Neuronal stem cell (in vitro differentiated cells): ENCODE measurements at regions not wholly inside any gene's neighbourhood (a gene's known extent, or its start where the extent isn't known, plus 50 kb on each side); places are given as distances from the start of the nearest gene placed in this dataset.

ENCODE experiments used
- DNase-seq: peaks from one replicate; pipeline ENCODE4 v3.0.0-alpha.2; 2013; ENCODE audit warnings: low spot score
- H2AFZ ChIP-seq: one replicate; pipeline ENCODE4 v1.6.1; 2013; ENCODE audit warnings: mild to moderate bottlenecking, low read length, inconsistent platforms
- H2AK5ac ChIP-seq: 2 replicates; pipeline ENCODE4 v1.6.1; 2013; ENCODE audit warnings: low read depth, mild to moderate bottlenecking, inconsistent platforms, low read length, moderate library complexity, mixed read lengths
- H2BK120ac ChIP-seq: 2 replicates; pipeline ENCODE4 v1.6.1; 2013; ENCODE audit warnings: low read depth, mild to moderate bottlenecking, inconsistent platforms, low read length, moderate library complexity, mixed read lengths
- H2BK12ac ChIP-seq: one replicate; pipeline ENCODE4 v1.6.1; 2013; ENCODE audit warnings: low read length, inconsistent platforms
- H2BK15ac ChIP-seq: 2 replicates; pipeline ENCODE4 v1.6.1; 2013; ENCODE audit warnings: mild to moderate bottlenecking, low read length, inconsistent platforms, mixed read lengths
- H2BK5ac ChIP-seq: one replicate; pipeline ENCODE4 v1.6.1; 2013; ENCODE audit warnings: inconsistent platforms, mild to moderate bottlenecking, low read length, moderate library complexity
- H3K14ac ChIP-seq: one replicate; pipeline ENCODE4 v1.6.1; 2013; ENCODE audit warnings: low read length, inconsistent platforms
- H3K18ac ChIP-seq: 2 replicates; pipeline ENCODE4 v1.6.1; 2013; ENCODE audit warnings: low read length, inconsistent platforms
- H3K23ac ChIP-seq: 2 replicates; pipeline ENCODE4 v1.6.1; 2013; ENCODE audit warnings: low read depth, mild to moderate bottlenecking, mixed read lengths, low read length, inconsistent platforms; ENCODE audit not compliant: poor library complexity
- H3K27ac ChIP-seq: replicated peaks from 3 replicates; pipeline ENCODE4 v1.5.1; 2013; ENCODE audit warnings: low read length, inconsistent platforms
- H3K27me3 ChIP-seq, 3 experiments: 2 replicates each; pipeline ENCODE4 v1.6.1; 2013; ENCODE audit warnings: low read length in 3 of 3, mild to moderate bottlenecking in 2 of 3, inconsistent platforms in 1 of 3, low read depth in 1 of 3, mixed read lengths in 1 of 3, moderate library complexity in 1 of 3; ENCODE audit not compliant: control insufficient read depth in 3 of 3, insufficient read depth in 3 of 3
- H3K36me3 ChIP-seq, 2 donors: replicated peaks in 1 of 2; 2 replicates each; pipeline ENCODE4 v1.6.1; 2013; ENCODE audit warnings: low read length in 2 of 2; ENCODE audit not compliant: control insufficient read depth in 2 of 2, insufficient read depth in 2 of 2
- H3K4ac ChIP-seq: 2 replicates; pipeline ENCODE4 v1.6.1; 2013; ENCODE audit warnings: inconsistent platforms, mild to moderate bottlenecking, low read length, moderate library complexity
- H3K4me1 ChIP-seq, 2 donors: 1 replicate in 1 of 2; 2 replicates in 1 of 2; pipeline ENCODE4 v1.6.1; 2013; ENCODE audit warnings: low read length in 2 of 2, low read depth in 1 of 2; ENCODE audit not compliant: control insufficient read depth in 2 of 2, insufficient read depth in 1 of 2
- H3K4me2 ChIP-seq: one replicate; pipeline ENCODE4 v1.6.1; 2013; ENCODE audit warnings: mild to moderate bottlenecking, low read length, inconsistent platforms; ENCODE audit not compliant: insufficient read depth, poor library complexity, severe bottlenecking
- H3K4me3 ChIP-seq, 2 donors: 2 replicates each; pipeline ENCODE4 v1.5.1; 2013; ENCODE audit warnings: low read length in 2 of 2, mild to moderate bottlenecking in 2 of 2, inconsistent platforms in 1 of 2, moderate library complexity in 1 of 2
- H3K79me1 ChIP-seq: one replicate; pipeline ENCODE4 v1.6.1; 2013; ENCODE audit warnings: low read depth, mild to moderate bottlenecking, inconsistent platforms, low read length, moderate library complexity
- H3K9ac ChIP-seq: one replicate; pipeline ENCODE4 v1.6.1; 2013; ENCODE audit warnings: mild to moderate bottlenecking, low read depth, low read length, inconsistent platforms; ENCODE audit not compliant: poor library complexity
- H3K9me3 ChIP-seq, 2 donors: replicated peaks in 1 of 2; 2 replicates each; pipeline versions ENCODE3 to v1.6.1; 2013; ENCODE audit warnings: low read length in 2 of 2, mild to moderate bottlenecking in 2 of 2, inconsistent platforms in 1 of 2, low read depth in 1 of 2, mixed read lengths in 1 of 2, moderate library complexity in 1 of 2; ENCODE audit not compliant: control insufficient read depth in 2 of 2, insufficient read depth in 1 of 2
- H4K8ac ChIP-seq: one replicate; pipeline ENCODE4 v1.6.1; 2013; ENCODE audit warnings: low read depth, mild to moderate bottlenecking, inconsistent platforms, low read length, moderate library complexity
- H4K91ac ChIP-seq: one replicate; pipeline ENCODE4 v1.6.1; 2013; ENCODE audit warnings: low read length, low read depth, mild to moderate bottlenecking, inconsistent platforms; ENCODE audit not compliant: poor library complexity
- WGBS, 2 donors: extraction: QIAGEN DNeasy Blood & Tissue Kit; methylation state at CpG; one replicate each; pipeline ENCODE4 v1.1.7; 2013; ENCODE audit warnings: missing lambda C conversion rate in 2 of 2, mixed read lengths in 1 of 2; ENCODE audit not compliant: insufficient read length in 2 of 2, insufficient replicate concordance in 1 of 2; ENCODE audit errors: extremely low coverage in 2 of 2; 5-methylcytosine and 5-hydroxymethylcytosine counted together

DNA sequence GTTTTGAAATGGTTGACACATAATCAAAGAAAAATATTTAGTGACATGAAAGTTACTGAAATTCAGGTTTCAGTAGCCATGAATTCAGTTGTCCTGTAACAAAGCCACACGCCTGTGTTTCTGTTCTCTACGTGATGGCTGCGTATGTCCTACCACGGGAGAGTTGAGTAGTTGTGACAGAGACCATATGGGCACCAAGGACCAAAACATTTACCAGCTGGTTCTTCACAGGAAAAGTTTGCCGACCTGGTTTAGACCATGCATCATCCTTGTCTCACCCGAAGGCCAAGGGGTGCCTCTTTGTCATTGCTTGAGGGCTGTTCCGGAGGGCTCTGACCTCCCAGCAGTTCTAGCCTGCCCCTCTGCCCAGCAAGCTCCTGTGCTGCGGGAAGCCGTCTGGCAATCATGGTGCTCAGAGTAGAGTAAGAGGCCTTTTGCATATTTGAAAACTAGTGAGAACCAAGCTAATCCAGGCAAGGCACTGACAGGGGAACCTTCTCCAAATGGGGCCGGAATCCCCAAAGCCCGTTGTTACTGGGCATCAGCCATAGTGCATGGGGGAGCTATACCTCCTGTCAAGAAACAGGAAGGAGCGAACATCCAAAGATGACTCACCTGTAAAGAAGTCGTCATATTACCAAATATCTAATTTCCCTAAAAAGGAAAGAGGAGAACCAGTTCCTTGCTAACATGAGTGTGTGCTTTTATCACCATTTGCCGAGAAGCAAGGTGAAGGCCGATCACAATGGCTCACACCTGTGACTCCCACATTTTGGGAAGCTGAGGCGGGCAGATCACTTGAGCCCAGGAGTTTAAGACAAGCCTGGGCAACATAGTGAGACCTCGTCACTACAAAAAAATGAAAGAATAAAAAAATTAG lies 92.6 kb upstream of the RAB12 start:
- no CpG with 5 or more reads among the region's 17 CpGs for WGBS, 2 donors
- Histone ChIP-seq H2AFZ (no peak overlapping the region), H3K27me3 (peaks cover 0 to 4% (median 0%) of the 10 kb centered on the region in 3 experiments)

DNA sequence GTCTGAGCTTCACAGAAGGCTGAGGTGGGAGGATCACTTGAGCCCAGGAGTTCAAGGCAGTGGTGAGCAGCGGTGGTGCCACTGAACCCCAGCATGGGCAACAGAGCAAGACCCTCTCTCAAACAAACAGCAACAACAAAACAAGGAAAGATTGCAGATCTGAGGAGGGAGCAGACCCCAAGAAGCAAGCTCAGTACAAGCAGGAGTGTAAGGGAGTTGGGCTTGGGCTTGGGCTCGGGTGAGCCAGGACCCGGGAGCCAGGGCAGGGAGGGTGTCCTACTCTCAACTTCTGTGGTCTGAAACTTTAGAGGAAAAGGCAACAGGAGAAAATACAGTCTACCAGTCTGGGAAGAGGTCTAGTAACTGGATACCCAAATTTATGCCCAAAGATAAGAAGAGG lies 92.0 kb upstream of the RAB12 start:
- Histone ChIP-seq H3K79me1 (no peaks in the 10 kb centered on the region), H2BK15ac (no peak overlapping the region), H3K36me3 (no peaks in the 10 kb centered on the region), H3K27me3 (no peaks in the 10 kb centered on the region), H3K27ac (no peak overlapping the region), H3K14ac (no peak overlapping the region), H2BK5ac (no peak overlapping the region), H3K23ac (no peak overlapping the region), H3K4me3 (no peak overlapping the region), H3K9me3 (peaks cover 0 to 2% of the 10 kb centered on the region in 2 donors), H2AFZ (no peak overlapping the region), H3K4me1 (no peaks in the 10 kb centered on the region), H3K4me2 (no peak overlapping the region), H2BK120ac (no peak overlapping the region), H4K91ac (no peak overlapping the region), H4K8ac (no peak overlapping the region), H3K18ac (no peak overlapping the region), H3K9ac (no peak overlapping the region), H2BK12ac (no peak overlapping the region), H2AK5ac (no peak overlapping the region), H3K4ac (no peak overlapping the region)
- no CpG with 5 or more reads among the region's 3 CpGs for WGBS, 2 donors
- DNase-seq, result no peak

More for the DNA sequence above, 92.6 kb upstream of the RAB12 start:
- Histone ChIP-seq H2BK120ac (no peak overlapping the region), H3K4me3 (no peak overlapping the region), H3K9me3 (peaks cover 0 to 2% of the 10 kb centered on the region in 2 donors), H4K8ac (no peak overlapping the region), H3K4me1 (no peaks in the 10 kb centered on the region), H3K18ac (no peak overlapping the region), H2BK15ac (no peak overlapping the region), H3K79me1 (no peaks in the 10 kb centered on the region), H2BK12ac (no peak overlapping the region), H3K27ac (no peak overlapping the region), H3K9ac (no peak overlapping the region), H3K23ac (no peak overlapping the region), H3K36me3 (no peaks in the 10 kb centered on the region), H3K4me2 (no peak overlapping the region), H3K4ac (no peak overlapping the region), H2AK5ac (no peak overlapping the region), H2BK5ac (no peak overlapping the region), H4K91ac (no peak overlapping the region), H3K14ac (no peak overlapping the region)
- no peak for DNase-seq

DNA sequence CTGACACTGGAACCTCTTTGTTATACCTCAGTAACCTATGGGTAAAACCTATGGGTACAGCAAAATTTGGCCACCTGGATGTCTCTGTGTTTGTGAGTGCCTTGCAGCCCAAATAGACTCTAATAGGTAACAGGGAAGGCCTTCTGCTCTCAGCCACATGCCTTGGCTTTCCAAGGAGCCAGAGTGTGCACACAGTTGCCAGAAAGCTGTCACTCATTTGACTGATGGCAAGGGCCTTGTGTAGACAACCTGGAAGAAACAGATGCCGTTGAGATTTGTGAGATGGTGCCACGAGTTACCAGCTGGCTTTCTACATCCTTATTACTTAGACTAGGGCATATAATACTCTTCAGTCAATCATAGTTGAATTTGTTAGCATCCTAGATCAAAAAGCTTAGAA lies 90.1 kb upstream of the RAB12 start:
- no peak overlapping the region for H2AFZ ChIP-seq
- no peak overlapping the region for H3K9ac ChIP-seq
- H2AK5ac ChIP-seq, result no peak overlapping the region
- no peak overlapping the region for H3K4me2 ChIP-seq
- H2BK12ac ChIP-seq, result no peak overlapping the region
- H2BK5ac ChIP-seq, result no peak overlapping the region
- H3K9me3 ChIP-seq, result peaks cover 0 to 4% of the 10 kb centered on the region in 2 donors
- WGBS, 2 donors, result no CpG with 5 or more reads among the region's 2 CpGs
- H4K8ac ChIP-seq, result no peak overlapping the region
- no peak overlapping the region for H4K91ac ChIP-seq
- no peaks in the 10 kb centered on the region for H3K79me1 ChIP-seq
- H3K27ac ChIP-seq, result no peak overlapping the region
- H3K18ac ChIP-seq, result no peak overlapping the region
- no peak for DNase-seq
- no peak overlapping the region for H2BK15ac ChIP-seq
- no peaks in the 10 kb centered on the region for H3K4me1 ChIP-seq
- H2BK120ac ChIP-seq, result no peak overlapping the region
- no peak overlapping the region for H3K14ac ChIP-seq
- H3K23ac ChIP-seq, result no peak overlapping the region
- H3K27me3 ChIP-seq, result no peaks in the 10 kb centered on the region
- H3K4ac ChIP-seq, result no peak overlapping the region
- no peaks in the 10 kb centered on the region for H3K36me3 ChIP-seq
- H3K4me3 ChIP-seq, result no peak overlapping the region

DNA sequence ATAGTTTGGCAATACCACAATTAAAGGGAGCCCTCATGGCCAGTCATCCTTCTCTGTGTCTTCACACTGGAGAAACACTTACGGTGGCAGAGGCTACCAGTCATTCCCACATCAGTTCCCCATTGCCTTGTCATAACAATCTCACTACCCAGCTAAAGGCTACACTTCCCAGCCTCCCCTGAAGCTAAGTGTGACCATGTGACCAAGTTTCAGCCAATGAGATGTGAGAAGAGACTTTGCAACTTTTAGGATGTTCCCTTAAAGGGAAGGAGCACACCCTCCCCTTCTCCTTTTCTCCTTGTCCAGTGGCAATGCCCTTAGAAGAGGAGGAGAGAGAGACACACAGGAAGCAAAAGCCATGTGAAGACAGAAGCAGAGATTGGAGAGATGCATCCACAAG lies 89.0 kb upstream of the RAB12 start:
- Histone ChIP-seq H2BK12ac (no peak overlapping the region), H2BK15ac (no peak overlapping the region), H3K9me3 (peaks cover 0 to 4% of the 10 kb centered on the region in 2 donors), H3K9ac (no peak overlapping the region), H3K18ac (no peak overlapping the region), H3K27me3 (no peaks in the 10 kb centered on the region), H3K27ac (no peak overlapping the region), H3K23ac (no peak overlapping the region), H2AFZ (no peak overlapping the region), H3K4me3 (no peak overlapping the region), H3K4ac (no peak overlapping the region), H4K8ac (no peak overlapping the region), H3K4me2 (no peak overlapping the region), H3K4me1 (no peaks in the 10 kb centered on the region), H4K91ac (no peak overlapping the region), H2BK5ac (no peak overlapping the region), H3K36me3 (no peaks in the 10 kb centered on the region), H2AK5ac (no peak overlapping the region), H2BK120ac (no peak overlapping the region), H3K14ac (no peak overlapping the region), H3K79me1 (no peaks in the 10 kb centered on the region)
- no CpG with 5 or more reads among the region's 1 CpG for WGBS, 2 donors
- no peak for DNase-seq
